Panc1 (cell line): ENCODE measurements at regions not wholly inside any gene's neighbourhood (a gene's known extent, or its start where the extent isn't known, plus 50 kb on each side); places are given as distances from the start of the nearest gene placed in this dataset.

Source experiments
- ATAC-seq: fragments of 200-7000 bp; cut with Tn5 transposase; 2 replicates; pipeline ENCODE4 v1.9.1; 2020; ENCODE audit warnings: mild to moderate bottlenecking, moderate library complexity
- BruUV-seq: library from RNA; stranded (reverse); fragments of 400-500 nt; replicated peaks from 2 replicates; lab custom pipeline; 2021; lab: Mats Ljungman, UMichigan
- CTCF ChIA-PET: fragments of 300-600 bp; sonication (Branson Sonifier 250); formaldehyde crosslinking; loops from one replicate; lab custom pipeline; 2022; ENCODE audit warnings: antibody characterized with exemption; lab: Charles Lee
- POLR2A ChIA-PET: fragments of 300-600 bp; sonication (Branson Sonifier 250); formaldehyde crosslinking; loops from one replicate; lab custom pipeline; 2022; ENCODE audit warnings: antibody characterized with exemption; lab: Charles Lee
- DNase-seq: peaks from one replicate; pipeline ENCODE4 v3.0.0-alpha.2; 2010; ENCODE audit warnings: low read depth, low spot score
- H3K27ac ChIP-seq: 2 replicates; pipeline ENCODE4 v1.5.1; 2011; ENCODE audit warnings: mild to moderate bottlenecking, low read length, inconsistent platforms
- H3K27me3 ChIP-seq: fragments of 200-500 bp; sonication (Bioruptor generic); 2 replicates; pipeline ENCODE4 v1.6.0; 2014; ENCODE audit warnings: low read length, inconsistent platforms; ENCODE audit not compliant: control insufficient read depth, insufficient read depth
- H3K36me3 ChIP-seq: fragments of 200-500 bp; sonication (Bioruptor generic); 2 replicates; pipeline ENCODE4 v1.5.1; 2014; ENCODE audit warnings: inconsistent platforms, mild to moderate bottlenecking, low read length, moderate library complexity; ENCODE audit not compliant: control insufficient read depth, insufficient read depth
- H3K4me1 ChIP-seq: 2 replicates; pipeline ENCODE4 v1.5.1; 2011; ENCODE audit warnings: inconsistent platforms, mild to moderate bottlenecking, low read length, moderate library complexity; ENCODE audit not compliant: control insufficient read depth, insufficient read depth
- H3K4me3 ChIP-seq, 2 experiments: 2 replicates each; pipeline ENCODE4 v1.5.1; 2011 to 2012; ENCODE audit warnings: low read depth in 2 of 2, low read length in 2 of 2, mild to moderate bottlenecking in 2 of 2, inconsistent platforms in 1 of 2, moderate library complexity in 1 of 2
- H3K9me3 ChIP-seq: fragments of 200-500 bp; sonication (Bioruptor generic); 2 replicates; pipeline ENCODE4 v1.5.1; 2014; ENCODE audit warnings: low read depth, mild to moderate bottlenecking, inconsistent platforms, low read length, moderate library complexity; ENCODE audit not compliant: control insufficient read depth, insufficient read depth
- CTCF ChIP-seq: fragments of 450-650 bp; IDR thresholded peaks from 2 replicates; pipeline ENCODE4 v1.5.1; 2017; ENCODE audit warnings: mild to moderate bottlenecking
- POLR2AphosphoS5 ChIP-seq: IDR thresholded peaks from 2 replicates; pipeline ENCODE4 v1.6.1; 2012; ENCODE audit warnings: mild to moderate bottlenecking, low read depth, low read length, moderate library complexity
- REST ChIP-seq, 2 experiments: IDR thresholded peaks; 2 replicates each; pipeline ENCODE4 v1.6.1; 2011 to 2012; ENCODE audit warnings: low read depth in 2 of 2, control low read depth in 1 of 2, low read length in 1 of 2, mild to moderate bottlenecking in 1 of 2, moderate library complexity in 1 of 2; ENCODE audit not compliant: insufficient read depth in 1 of 2
- SIN3A ChIP-seq: IDR thresholded peaks from 2 replicates; pipeline ENCODE4 v1.6.1; 2012; ENCODE audit warnings: low read depth, mild to moderate bottlenecking, low read length, moderate library complexity, borderline replicate concordance; ENCODE audit not compliant: insufficient read depth
- TCF7L2 ChIP-seq: IDR thresholded peaks from 2 replicates; pipeline ENCODE4 v1.6.1; 2011; ENCODE audit warnings: mild to moderate bottlenecking, low read depth, low read length, inconsistent platforms
- in situ Hi-C: cut with HindIII; loops from 2 replicates; pipeline ENCODE4 v1.10.0; 2016; ENCODE audit warnings: low sequenced_read_pairs, low pct_unique_long_range_greater_than_20kb
- intact Hi-C: fragments of 100-400 bp; cut with micrococcal nuclease; formaldehyde crosslinking; loops from one replicate; pipeline ENCODE4 v1.10.0; 2022; ENCODE audit not compliant: unreplicated experiment

- CTCF ChIA-PET: no interaction called here
- in situ Hi-C loops: no loop called here
These were observed 145.7 kb upstream of the CBLB start for GRCh38 chr3:106014518-106014917.

GRCh38 chr3:106014971-106015370 lies 146.2 kb upstream of the CBLB start:
- ChIA-PET CTCF (no interaction called here), POLR2A (no interaction called here)
- DNase-seq: no peak
- no peaks in the 10 kb centered on the region for H3K36me3 ChIP-seq
- H3K9me3 ChIP-seq: no peaks in the 10 kb centered on the region
- H3K27me3 ChIP-seq: no peaks in the 10 kb centered on the region
- intact Hi-C loops (no loop called here), in situ Hi-C loops (no loop called here)
- no peaks in the 10 kb centered on the region for H3K4me1 ChIP-seq
- no peak overlapping the region for H3K27ac ChIP-seq
- BruUV-seq: no TSS peak
- no peak for ATAC-seq
- TF ChIP-seq SIN3A (no peak), POLR2AphosphoS5 (no peak), CTCF (no peak), REST (IDR thresholded peaks at IDR 0.05; ENCODE audit: insufficient read depth in 1 of 2, low read depth in 2 of 2, low read length in 1 of 2) (no peak), TCF7L2 (no peak)
- no peak overlapping the region for H3K4me3 ChIP-seq

More at GRCh38 chr3:106014518-106014917, 145.7 kb upstream of the CBLB start:
- no peaks in the 10 kb centered on the region for H3K36me3 ChIP-seq
- intact Hi-C loops: no loop called here
- POLR2A ChIA-PET: no interaction called here
- ATAC-seq (no peak), DNase-seq (no peak)
- no peaks in the 10 kb centered on the region for H3K4me1 ChIP-seq
- H3K27ac ChIP-seq: no peak overlapping the region
- H3K9me3 ChIP-seq: no peaks in the 10 kb centered on the region
- no peak overlapping the region for H3K4me3 ChIP-seq
- no TSS peak for BruUV-seq
- TF ChIP-seq SIN3A (no peak), REST (IDR thresholded peaks at IDR 0.05; ENCODE audit: insufficient read depth in 1 of 2, low read depth in 2 of 2, low read length in 1 of 2) (no peak), TCF7L2 (no peak), CTCF (no peak), POLR2AphosphoS5 (no peak)
- H3K27me3 ChIP-seq: no peaks in the 10 kb centered on the region
